ENCODE measurements at regions not wholly inside any gene's neighbourhood (a gene's known extent, or its start where the extent isn't known, plus 50 kb on each side); places are given as distances from the start of the nearest gene placed in this dataset.

DNA sequence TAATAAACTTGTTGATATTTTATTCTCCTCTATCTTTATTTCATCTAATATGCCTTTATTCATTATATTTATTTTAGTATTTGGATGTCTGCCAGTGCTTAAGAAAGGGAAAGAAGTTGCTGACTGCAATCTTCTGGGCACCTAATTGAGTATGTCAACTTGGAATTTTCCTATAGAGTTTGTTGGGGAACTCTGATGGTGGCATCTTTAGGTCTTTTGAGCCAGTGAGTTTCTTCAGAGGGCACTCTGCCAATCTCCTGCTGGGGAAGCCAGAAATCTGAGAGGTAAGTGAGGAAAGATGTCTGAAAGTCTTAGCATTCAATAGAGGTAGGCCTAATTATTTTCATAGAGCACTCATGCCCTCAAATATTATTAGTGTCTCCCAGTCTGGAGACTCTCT lies 475.0 kb downstream of the GABRG1 start:
- DNase-seq (ENCODE audit: insufficient read length, low spot score) (no peak), FAIRE-seq (no peak)

DNA sequence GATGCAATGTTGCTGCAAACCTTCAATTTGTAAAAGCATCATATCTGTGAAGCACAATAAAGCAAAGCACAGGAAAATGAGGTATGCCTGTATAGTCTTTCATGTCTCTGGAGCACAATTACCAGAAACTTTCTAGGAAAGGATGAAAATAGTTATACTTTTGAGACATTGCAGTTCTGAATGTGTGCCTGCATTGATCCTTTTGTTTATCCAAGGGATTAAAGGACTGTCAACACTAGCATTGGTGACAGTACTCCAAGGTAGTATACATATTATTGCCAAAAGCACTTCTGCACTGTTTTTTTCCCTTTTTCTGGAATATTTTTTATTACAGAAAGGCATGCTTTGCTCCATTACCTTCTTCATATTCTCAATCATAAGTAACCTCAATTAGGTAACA lies 476.0 kb downstream of the GABRG1 start:
- FAIRE-seq (no peak), DNase-seq (ENCODE audit: insufficient read length, low spot score) (no peak)

DNA sequence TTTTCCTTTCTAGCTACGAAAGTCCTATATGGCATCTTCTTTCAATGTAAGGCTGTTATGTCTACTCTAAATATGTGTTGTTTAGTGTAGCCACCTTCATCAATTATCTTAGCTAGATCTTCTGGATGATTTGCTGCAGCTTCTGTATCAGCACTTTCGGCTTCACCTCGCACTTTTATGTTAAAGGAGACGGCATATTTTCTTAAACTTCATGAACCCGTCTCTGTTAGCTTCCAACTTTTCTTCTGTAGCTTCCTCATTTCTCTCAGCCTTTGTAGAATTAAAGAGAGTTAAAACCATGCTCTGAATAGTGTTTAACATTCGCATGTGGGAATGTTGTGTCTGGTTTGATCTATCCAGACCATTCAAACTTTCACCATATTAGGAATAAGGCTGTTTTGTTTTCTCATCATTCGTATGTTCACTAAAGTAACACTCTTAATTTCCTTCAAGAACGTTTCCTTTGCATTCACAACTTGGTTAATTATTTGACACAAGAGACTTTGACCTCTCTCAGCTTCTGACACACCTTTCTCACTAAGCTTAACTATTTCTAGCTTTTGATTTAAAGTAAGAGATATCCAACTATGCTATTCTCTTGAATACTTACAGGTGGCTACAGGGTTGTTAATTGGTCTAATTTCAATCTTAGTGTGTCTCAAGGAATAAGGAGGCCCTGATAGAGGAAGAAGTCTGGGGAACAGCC lies 476.8 kb downstream of the GABRG1 start:
- no peak for DNase-seq (ENCODE audit: insufficient read length, low spot score)
- no peak for FAIRE-seq

DNA sequence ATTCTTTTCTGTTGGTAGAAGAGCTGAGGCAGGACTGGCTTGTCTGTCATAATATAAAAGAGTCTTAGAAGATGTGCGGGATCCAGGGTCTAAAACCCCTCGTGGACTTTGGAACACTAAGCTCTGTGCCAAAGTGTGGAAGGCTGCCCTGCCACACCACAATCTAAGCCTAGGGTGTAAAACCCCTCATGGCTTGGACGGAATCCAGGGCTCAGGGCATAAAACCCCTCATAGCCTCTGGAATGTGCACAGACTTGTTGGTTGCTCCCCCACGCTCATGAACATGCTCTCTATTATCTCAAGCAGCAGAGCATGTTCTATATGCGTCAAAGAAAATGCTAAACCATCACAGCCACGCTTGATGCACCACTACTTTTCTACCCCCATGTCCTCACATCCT lies 483.6 kb downstream of the GABRG1 start:
- DNase-seq (ENCODE audit: insufficient read length, low spot score) = no peak
- FAIRE-seq = no peak

DNA sequence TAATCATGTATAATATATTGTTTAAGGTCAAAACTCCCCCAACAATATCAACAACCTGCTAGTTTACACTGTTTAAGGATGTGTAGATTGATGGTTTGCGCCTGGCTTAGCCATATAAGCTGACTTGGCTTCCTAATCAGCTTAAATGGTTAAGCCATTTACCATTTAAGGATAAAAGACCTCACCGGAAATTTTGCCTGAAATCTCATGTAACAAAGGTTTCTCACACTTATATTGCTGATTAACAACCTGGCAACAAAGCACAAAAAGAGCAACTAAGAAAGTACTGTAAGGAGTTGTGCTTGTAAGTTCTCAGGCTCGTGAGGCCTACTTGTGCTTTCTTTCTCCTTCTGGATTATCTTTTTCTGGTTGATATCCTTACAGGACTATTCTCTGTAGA lies 485.2 kb downstream of the GABRG1 start:
- no peak for DNase-seq (ENCODE audit: insufficient read length, low spot score)
- no peak for FAIRE-seq

DNA sequence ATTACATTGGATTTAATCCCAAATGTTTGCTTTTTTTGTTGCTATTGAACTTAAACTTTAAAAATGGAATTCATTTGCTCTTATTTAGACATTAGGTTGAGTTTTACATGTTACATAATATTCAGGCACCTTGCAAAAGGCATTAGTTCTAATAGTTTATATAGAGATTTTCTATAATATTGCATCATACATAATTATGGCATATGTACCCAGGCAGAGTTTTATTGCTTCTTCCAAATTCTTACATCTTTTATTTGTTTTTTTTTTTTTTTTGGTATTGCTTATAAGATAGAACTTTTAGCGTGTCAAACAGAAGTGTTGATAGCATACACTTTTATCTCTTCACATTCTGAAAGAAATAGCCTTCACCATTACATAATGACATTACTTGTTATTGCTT lies 487.7 kb downstream of the GABRG1 start:
- no peak for FAIRE-seq
- DNase-seq (ENCODE audit: insufficient read length, low spot score) = no peak

DNA sequence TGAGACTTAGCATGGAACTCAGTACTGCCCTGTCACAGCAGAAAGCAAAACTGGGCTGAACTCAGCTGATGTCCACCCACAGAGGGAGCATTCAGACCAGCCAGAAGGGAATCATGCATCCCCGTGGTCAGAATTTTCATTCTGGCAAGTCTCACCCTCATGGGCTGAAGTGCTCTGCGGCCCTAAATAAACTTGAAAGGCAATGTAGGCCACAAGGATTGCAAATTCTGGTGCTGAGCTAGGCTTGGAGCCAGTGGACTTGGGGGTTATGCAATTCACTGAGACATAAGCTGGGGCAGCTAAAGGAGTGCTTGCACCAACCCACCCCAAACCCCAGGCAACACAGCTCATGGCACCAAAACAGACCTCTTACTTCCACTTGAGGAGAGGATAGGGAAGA lies 494.1 kb downstream of the GABRG1 start:
- no peak for DNase-seq (ENCODE audit: insufficient read length, low spot score)
- no peak for FAIRE-seq

DNA sequence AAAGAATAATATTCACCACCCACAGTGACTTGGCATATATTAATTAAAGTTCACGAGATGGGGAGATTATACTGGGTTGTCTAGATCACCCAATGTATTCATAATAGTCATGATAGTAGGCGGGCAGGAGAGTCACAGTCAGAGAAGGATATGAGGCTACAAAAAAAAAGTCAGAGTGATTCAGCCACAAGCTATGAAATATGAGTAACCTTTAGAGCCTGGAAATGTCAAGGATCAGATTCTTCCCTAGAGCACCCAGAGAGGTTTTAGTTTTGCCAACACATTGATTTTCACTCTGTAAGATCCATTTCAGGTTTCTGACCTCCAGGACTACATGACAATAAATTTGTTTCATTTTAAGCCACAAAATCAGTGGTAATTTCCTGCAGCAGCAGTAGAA lies 501.9 kb downstream of the GABRG1 start:
- FAIRE-seq = no peak

DNA sequence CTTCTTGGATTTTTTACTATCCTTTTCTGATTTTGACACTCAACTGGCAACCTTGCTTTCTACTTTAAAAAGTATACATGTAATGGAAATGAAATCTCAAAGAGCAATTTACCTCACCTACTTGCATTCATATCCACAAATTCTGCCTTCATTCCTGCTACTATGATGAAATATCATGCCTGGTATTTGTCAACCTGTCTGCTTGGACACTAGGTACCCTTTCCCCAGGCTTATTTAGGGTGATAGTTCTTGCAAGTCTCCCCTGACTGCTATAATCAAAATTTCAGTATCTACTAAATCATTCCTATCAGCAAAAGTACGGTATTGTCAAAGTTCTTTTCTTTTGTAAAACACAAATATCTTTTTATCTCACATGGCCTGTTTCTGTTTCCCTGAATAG lies 503.0 kb downstream of the GABRG1 start:
- FAIRE-seq = no peak

More for the DNA sequence above, 501.9 kb downstream of the GABRG1 start:
- DNase-seq (ENCODE audit: insufficient read length, low spot score) = peak; percentile 36

DNA sequence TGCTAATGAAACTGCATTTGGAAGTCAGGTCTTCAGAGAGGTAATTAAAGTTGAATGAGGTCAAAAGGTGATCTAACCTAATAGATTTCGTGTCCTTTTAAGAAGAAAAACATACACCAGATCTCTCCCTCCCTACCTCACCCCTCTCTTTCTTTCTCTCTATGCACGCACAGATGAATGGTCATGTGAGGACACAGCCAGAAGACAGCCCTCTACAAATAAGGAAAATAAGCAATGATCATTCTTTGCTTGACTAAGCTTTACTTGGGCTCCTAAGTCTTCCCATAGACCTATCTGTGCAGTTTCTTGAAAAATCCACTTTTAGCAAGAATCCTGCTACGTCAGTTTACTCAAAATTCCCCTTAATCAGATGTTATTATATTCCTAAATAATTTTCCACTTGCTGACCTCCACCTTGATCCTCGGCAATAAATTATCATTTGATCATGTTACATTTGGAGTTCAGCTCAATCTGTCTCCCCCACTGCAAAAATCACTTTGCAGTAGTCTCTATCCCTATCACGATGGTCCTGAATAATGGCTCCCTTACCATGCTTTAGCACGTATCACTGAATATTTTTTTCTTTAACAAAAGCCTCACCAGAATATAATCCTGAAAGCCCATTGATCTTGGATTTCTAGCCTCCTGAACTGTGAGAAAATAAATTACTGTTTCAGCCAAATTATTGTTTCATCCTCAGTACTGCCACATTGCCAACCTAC lies 527.3 kb downstream of the GABRG1 start:
- DNase-seq (ENCODE audit: insufficient read length, low spot score) (no peak), FAIRE-seq (no peak)

More for the DNA sequence above, 503.0 kb downstream of the GABRG1 start:
- DNase-seq (ENCODE audit: insufficient read length, low spot score) = no peak

DNA sequence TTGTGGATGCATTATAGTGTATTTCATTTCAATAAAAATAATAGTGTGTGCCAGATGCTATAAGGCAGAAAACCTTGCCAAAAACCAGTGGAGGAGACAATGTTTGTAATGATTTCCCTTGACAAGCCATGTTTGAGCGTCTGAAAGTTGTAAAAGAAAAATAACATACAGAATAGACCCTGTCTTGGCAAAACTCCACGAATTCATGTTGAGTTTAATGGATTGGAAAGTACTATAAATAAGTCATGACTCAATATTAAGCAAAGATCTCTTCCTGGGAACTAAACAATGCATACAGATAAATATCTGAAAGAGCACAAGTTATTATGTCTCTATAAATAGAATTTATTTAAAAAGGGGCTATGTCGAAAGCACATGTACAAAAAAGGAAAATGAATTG lies 543.5 kb downstream of the GABRG1 start:
- DNase-seq (ENCODE audit: insufficient read length, low spot score) = no peak
- FAIRE-seq = no peak

DNA sequence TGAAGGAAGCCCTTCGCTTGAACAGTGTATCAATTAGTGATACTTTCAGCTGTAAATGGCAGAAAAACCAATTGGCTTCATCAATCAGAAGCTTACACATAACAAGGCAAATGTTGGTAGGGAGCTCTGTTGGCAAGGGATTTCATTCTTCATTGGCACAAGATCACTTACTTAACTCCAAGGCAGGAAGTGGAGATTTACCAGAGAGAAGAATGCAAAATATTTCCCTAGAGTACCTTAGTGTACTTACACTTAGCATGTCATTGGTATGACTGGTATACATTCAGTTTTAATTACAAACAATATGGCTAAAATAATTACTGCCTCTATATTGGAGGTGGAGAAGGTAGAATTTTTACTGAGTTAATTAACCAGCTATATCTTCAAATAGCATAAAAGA lies 545.0 kb downstream of the GABRG1 start:
- DNase-seq (ENCODE audit: insufficient read length, low spot score) (no peak), FAIRE-seq (no peak)

DNA sequence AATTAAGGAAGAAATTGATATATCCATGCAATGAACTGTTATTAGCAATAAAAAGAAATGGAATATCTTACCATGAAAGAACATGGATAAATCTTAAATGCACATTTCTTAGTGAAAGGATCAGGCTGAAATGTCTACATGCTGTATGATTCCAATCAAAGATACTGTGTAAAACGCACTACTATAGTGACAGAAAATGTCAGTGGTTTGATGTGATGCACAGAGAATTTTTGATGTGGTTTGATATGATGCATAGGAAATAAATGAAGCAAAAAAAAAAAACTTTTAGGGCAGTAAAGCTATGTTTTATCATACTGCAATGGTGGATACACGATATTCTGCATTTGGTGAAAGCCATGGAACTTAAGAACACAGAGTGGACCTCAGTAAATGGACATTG lies 547.6 kb downstream of the GABRG1 start:
- DNase-seq (ENCODE audit: insufficient read length, low spot score) (no peak), FAIRE-seq (no peak)

DNA sequence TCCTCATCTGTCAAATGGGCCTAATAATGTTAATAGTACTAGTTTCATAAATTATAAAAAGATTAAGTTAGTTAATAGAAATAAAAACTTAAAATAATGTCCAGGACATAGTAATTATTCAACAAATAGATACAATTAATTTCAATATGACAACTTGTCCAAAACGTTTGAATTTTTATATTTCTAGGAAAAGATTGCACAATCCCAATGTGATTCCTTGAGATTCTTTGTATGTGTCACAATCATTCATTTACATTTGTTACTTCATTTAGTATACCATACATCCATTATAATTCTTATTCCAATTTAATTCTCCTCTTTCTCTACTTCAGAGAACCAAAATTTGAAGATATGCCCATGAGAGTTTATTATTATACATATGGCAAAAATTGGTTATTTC lies 554.2 kb downstream of the GABRG1 start:
- no peak for DNase-seq (ENCODE audit: insufficient read length, low spot score)
- FAIRE-seq = no peak

DNA sequence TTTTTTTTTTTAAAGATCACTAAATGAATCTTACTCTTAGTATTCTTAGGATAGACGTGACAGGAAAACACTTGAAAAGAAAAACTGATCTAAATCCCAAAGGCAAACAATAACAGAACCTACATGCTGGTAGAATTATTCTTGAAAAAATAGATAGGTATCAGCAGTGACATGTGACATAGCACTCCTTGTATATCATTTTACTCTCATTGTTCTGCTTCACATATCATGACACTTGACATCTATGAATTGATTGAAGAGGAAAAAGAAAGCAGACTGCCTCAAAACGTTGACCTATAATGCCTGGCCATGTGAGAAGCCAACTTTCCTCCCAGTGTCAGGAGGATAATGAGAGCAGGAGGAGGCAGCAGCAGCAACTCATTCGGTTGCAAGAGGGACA lies 555.2 kb downstream of the GABRG1 start:
- no peak for FAIRE-seq
- no peak for DNase-seq (ENCODE audit: insufficient read length, low spot score)

DNA sequence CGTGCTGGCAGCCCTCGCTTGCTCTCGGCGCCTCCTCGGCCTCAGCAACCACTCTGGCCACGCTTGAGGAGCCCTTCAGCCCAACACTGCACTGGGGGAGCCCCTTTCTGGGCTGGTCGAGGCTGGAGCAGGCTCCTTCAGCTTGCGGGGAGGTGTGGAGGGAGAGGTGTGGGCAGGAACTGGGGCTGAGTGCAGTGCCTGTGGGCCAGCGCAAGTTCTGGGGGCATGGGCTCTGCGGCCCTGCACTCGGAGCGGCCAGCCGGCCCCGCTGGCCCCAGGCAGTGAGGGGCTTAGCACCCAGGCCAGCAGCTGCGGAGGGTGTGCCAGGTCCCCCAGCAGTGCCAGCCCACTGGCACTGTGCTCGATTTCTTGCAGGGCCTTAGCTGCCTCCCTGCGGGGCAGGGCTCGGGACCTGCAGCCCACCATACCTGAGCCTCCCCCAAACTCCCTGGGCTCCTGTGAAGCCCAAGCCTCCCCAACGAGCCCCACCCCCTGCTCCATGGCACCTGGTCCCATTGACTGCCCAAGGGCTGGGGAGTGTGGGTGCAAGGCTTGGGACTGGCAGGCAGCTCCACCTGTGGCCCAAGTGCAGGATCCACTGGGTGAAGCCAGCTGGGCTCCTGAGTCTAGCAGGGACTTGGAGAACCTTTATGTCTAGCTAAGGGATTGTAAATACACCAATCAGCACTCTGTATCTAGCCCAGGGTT lies 556.8 kb downstream of the GABRG1 start:
- no peak for DNase-seq (ENCODE audit: insufficient read length, low spot score)
- no peak for FAIRE-seq

DNA sequence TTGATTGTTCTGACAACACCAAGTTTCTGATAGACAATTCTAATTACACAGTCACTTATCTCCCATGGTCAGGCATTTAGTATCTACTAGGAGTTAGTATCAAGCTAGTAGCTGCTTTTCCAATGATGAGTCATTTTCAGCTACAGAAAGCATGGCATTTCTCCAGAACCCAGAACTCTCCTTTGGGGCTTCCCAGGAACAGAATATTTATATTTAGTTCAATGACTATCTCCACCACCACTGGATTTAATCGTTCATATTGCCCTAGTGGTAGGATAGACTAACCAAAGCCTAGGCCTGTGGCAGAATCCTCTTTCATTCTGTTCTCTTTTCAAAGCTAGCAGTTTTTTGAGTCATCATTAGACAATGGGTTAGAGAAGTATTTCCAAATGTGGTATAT lies 569.4 kb downstream of the GABRG1 start:
- no peak for DNase-seq (ENCODE audit: insufficient read length, low spot score)
- no peak for FAIRE-seq

DNA sequence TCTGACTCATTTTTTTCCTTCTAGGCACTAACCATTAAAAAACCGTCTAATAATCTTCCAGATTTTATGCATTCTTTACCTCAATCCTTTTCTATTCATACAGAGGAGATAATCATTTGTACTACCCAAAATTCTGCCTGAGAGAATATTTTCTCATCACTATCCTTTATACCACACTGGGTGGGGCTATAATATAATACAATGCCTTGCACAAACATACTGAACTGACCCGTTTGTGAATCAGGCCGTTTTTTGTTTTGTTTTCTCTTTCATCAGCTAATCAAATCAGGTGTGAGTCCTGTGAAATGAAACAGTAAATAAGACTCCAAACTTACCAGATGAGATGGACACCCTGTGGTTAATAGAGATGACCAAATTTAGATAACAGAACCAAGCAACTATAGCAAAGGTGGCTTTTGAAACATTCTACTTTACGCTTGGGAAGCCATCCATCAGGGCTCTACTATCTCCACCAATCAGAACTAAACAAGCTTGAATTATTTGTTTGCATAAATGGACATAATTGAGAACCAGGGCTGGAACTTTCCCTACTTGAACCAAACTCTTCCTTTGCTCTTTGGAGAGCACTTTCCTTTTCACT lies 573.0 kb downstream of the GABRG1 start:
- FAIRE-seq (no peak), DNase-seq (ENCODE audit: insufficient read length, low spot score) (peak; percentile 1)

DNA sequence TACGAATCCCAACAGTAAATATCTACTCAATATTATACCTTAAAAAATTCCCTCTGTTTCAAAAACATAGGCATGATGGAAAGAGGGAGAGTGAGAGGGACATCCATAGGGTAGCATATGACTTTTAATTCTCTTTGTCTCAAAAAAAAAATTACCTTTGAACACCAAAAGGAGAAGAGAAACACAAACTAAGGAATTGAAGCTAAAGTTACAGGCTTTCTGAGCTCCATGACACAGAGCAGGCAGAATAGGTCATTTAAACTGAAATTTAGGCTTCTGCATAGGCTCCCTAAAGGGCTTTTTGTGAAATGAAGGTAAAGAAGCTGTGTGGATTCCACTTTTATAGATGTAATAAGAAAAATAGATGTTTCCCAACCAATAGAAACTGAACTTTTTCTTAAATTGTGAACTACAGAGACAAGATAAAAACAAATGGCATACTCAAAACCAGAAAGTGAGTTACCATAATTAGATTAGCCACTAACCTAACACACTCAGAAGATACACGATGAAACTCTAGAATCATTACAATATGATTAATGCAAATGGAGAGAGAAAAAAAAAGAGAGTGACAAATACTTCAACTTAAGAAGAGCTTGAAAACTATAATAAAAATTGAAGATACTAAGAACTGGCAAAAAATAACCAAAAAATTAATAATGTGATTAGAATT lies 584.6 kb downstream of the GABRG1 start:
- DNase-seq (ENCODE audit: insufficient read length, low spot score) = no peak
- FAIRE-seq = no peak

DNA sequence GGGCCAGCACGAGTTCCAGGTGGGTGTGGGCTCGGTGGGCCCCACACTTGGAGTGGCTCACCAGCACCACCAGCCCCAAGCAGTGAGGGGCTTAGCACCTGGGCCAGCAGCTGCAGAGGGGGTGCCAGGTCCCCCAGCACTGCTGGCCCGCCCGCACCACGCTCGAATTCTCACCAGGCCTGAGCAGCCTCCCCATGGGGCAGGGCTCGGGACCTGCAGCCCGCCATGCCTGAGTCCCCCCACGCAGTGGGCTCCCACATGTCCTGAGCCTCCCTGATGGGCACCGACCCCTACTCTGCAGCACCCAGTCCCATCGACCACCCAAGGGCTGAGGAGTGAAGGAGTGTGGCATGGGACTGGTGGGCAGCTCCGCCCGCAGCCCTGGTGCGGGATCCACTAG lies 593.4 kb downstream of the GABRG1 start:
- FAIRE-seq = no peak

DNA sequence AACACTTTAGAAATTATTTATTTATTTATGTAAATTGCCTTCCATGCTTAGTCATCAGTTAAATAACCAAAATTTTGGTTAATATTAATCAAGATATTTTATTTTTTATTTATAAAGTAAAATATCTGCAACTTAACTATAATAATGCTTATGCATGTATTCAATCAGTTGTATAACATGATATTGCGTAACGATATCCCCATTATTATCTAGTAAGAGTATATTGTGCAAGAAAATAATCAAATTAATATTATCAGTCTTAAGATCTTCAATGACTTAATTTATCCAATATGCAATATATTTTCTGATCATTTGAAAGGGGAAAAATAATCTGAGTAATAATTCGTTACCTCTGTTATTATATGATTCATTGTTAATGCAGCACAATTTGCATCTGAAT lies 596.7 kb downstream of the GABRG1 start:
- DNase-seq (ENCODE audit: insufficient read length, low spot score) (no peak), FAIRE-seq (no peak)

More for the DNA sequence above, 593.4 kb downstream of the GABRG1 start:
- no peak for DNase-seq (ENCODE audit: insufficient read length, low spot score)

Measured in HTR-8/SVneo (cell line).